Vagina (tissue), 2 donors: ENCODE measurements at regions not wholly inside any gene's neighbourhood (a gene's known extent, or its start where the extent isn't known, plus 50 kb on each side); places are given as distances from the start of the nearest gene placed in this dataset.

Experiments used
- CTCF ChIP-seq, 3 experiments: fragments of 450-650 bp in 2 of 3; fragments of 200-600 bp in 1 of 3; sonication (generic) in 1 of 3; IDR thresholded peaks; one replicate each; pipeline ENCODE4 v1.5.1; 2017 to 2019; ENCODE audit warnings: antibody characterized with exemption in 3 of 3, mild to moderate bottlenecking in 2 of 3, moderate library complexity in 2 of 3
- POLR2A ChIP-seq, 2 donors: fragments of 450-650 bp; IDR thresholded peaks; one replicate each; pipeline ENCODE4 v1.6.1; 2017; ENCODE audit warnings: antibody characterized with exemption in 2 of 2, mild to moderate bottlenecking in 2 of 2, moderate library complexity in 2 of 2
- POLR2AphosphoS5 ChIP-seq, 2 donors: sonication (generic); formaldehyde crosslinking; IDR thresholded peaks; one replicate each; pipeline ENCODE4 v1.9.0; 2017; ENCODE audit warnings: antibody characterized with exemption in 2 of 2, mild to moderate bottlenecking in 2 of 2, low read depth in 1 of 2; ENCODE audit not compliant: insufficient read depth in 1 of 2

DNA sequence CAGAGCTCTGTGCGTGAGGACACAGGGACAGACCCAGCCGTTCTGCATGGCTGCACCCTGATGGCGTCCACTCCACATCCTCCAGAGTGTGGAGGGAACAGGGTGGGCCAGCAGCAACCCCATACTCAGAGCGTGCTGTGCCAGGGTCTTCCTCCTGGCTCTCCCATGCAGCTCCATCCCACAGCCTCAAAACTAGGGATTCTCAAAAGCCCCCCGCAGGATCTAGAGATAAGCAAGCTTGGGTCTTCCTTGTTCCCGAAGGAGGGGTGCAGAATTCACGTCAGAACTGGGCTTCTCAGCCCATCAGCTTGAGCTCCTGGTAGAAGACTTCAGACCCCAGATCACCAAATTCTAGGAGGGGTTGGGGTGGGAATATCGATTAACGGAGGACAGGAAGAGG lies 858.8 kb downstream of the TBC1D22A start:
- TF ChIP-seq CTCF (IDR thresholded peaks at IDR 0.05): no peak
- no peak for TF ChIP-seq POLR2AphosphoS5 (IDR thresholded peaks at IDR 0.05; ENCODE audit: insufficient read depth in 1 of 2, low read depth in 1 of 2)
- TF ChIP-seq POLR2A (IDR thresholded peaks at IDR 0.05): no peak
